ENCODE measurements at regions not wholly inside any gene's neighbourhood (a gene's known extent, or its start where the extent isn't known, plus 50 kb on each side); places are given as distances from the start of the nearest gene placed in this dataset.

DNA sequence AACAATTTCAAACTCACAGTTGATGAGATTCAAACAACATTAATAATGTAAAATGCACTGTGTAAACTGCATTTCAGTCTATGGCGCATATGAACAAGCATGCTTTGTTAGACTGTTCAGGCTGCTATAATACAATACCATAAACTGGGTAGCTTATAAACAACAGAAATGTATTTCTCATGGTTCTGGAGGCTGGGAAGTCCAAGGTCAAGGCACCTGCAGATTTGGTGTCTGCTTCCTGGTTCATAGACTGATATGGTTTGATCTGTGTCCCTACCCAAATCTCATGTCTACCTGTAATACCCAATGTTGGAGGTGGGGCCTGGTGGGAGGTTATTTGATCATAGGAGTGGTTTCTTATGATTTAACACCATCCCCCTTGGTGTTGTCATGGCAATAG, 148.1 kb upstream of the SERPINE2 start:
- no peak overlapping the region for H3K56ac ChIP-seq (replicated peaks; ENCODE audit: insufficient read length, low read depth, low read length)
- no peak for TF ChIP-seq NRF1 (IDR thresholded peaks at IDR 0.05; ENCODE audit: low read depth, low read length)
- TF ChIP-seq POU5F1 (IDR thresholded peaks at IDR 0.05; ENCODE audit: low read depth, low read length) = no peak
- no peak for TF ChIP-seq SAP30 (IDR thresholded peaks at IDR 0.05; ENCODE audit: insufficient read depth, insufficient replicate concordance, low read length)
- TF ChIP-seq, protein P1, sequence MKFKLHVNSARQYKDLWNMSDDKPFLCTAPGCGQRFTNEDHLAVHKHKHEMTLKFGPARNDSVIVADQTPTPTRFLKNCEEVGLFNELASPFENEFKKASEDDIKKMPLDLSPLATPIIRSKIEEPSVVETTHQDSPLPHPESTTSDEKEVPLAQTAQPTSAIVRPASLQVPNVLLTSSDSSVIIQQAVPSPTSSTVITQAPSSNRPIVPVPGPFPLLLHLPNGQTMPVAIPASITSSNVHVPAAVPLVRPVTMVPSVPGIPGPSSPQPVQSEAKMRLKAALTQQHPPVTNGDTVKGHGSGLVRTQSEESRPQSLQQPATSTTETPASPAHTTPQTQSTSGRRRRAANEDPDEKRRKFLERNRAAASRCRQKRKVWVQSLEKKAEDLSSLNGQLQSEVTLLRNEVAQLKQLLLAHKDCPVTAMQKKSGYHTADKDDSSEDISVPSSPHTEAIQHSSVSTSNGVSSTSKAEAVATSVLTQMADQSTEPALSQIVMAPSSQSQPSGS (IDR thresholded peaks at IDR 0.05; ENCODE audit: low read length) = no peak
- no peak for TF ChIP-seq SIX5 (IDR thresholded peaks at IDR 0.05; ENCODE audit: low read depth, low read length)
- no peak for TF ChIP-seq RFX5 (IDR thresholded peaks at IDR 0.05; ENCODE audit: borderline replicate concordance, low read depth, low read length)
- no peak for TF ChIP-seq RNF2 (IDR thresholded peaks at IDR 0.05; ENCODE audit: borderline replicate concordance, low read depth, low read length, missing control alignments, poor library complexity, severe bottlenecking)
- TF ChIP-seq GABPA (IDR thresholded peaks at IDR 0.05; ENCODE audit: borderline replicate concordance, insufficient read depth, low read length) = no peak

More for the DNA sequence above, 148.1 kb upstream of the SERPINE2 start:
- Histone ChIP-seq H3K36me3 (ENCODE audit: control insufficient read depth in 2 of 4, insufficient read depth in 4 of 4, low read length in 3 of 4) (no peaks in the 10 kb centered on the region), H2AFZ (ENCODE audit: low read length) (no peak overlapping the region), H2BK12ac (ENCODE audit: low read depth, low read length) (no peak overlapping the region), H4K91ac (replicated peaks; ENCODE audit: insufficient read length, low read length) (no peak overlapping the region), H3K79me2 (ENCODE audit: control insufficient read depth in 1 of 2, insufficient read depth in 2 of 2, low read length in 2 of 2) (no peaks in the 10 kb centered on the region), H3K4me3 (ENCODE audit: extremely low read depth in 1 of 4, insufficient read depth in 2 of 4, low read depth in 3 of 4, low read length in 4 of 4) (no peak overlapping the region), H3K18ac (ENCODE audit: extremely low read depth, low read length) (no peak overlapping the region), H3K23ac (ENCODE audit: insufficient read length) (no peak overlapping the region), H3K27me3 (replicated peaks in 1 of 4; ENCODE audit: control insufficient read depth in 3 of 4, extremely low read depth in 1 of 4, insufficient read depth in 3 of 4, low read length in 3 of 4) (no peaks in the 10 kb centered on the region), H2AK5ac (ENCODE audit: low read depth, low read length) (no peak overlapping the region), H3K27ac (ENCODE audit: low read depth, low read length) (no peak overlapping the region), H4K5ac (ENCODE audit: insufficient read length, low read depth, low read length) (no peak overlapping the region), H3K4me2 (ENCODE audit: insufficient read depth in 1 of 2, low read depth in 2 of 2, low read length in 2 of 2) (no peak overlapping the region), H2BK20ac (ENCODE audit: low read length) (no peak overlapping the region), H2BK15ac (ENCODE audit: low read length) (no peak overlapping the region), H3K79me1 (ENCODE audit: low read depth, low read length) (no peaks in the 10 kb centered on the region), H3K4me1 (replicated peaks in 1 of 4; ENCODE audit: control insufficient read depth in 3 of 4, insufficient read depth in 4 of 4, low read length in 3 of 4) (no peaks in the 10 kb centered on the region), H3K23me2 (ENCODE audit: low read depth, low read length) (no peaks in the 10 kb centered on the region), H3K4ac (replicated peaks; ENCODE audit: insufficient read length, low read depth, low read length) (no peak overlapping the region), H3K14ac (ENCODE audit: insufficient read length) (no peak overlapping the region), H2BK5ac (ENCODE audit: low read depth, low read length) (no peak overlapping the region), H4K20me1 (replicated peaks in 1 of 2; ENCODE audit: control insufficient read depth in 1 of 2, insufficient read depth in 2 of 2, low read length in 2 of 2) (no peaks in the 10 kb centered on the region), H4K8ac (ENCODE audit: extremely low read depth, insufficient read depth, low read length) (no peak overlapping the region), H2BK120ac (replicated peaks; ENCODE audit: low read depth, low read length) (no peak overlapping the region), H3K9me3 (ENCODE audit: insufficient read depth in 2 of 2, low read depth in 1 of 2, low read length in 1 of 2) (no peaks in the 10 kb centered on the region; a peak in 1 of 4 replicates), H3K9ac (replicated peaks in 1 of 4; ENCODE audit: extremely low read depth in 1 of 4, low read depth in 3 of 4, low read length in 3 of 4) (no peak overlapping the region)
- no peak for FAIRE-seq
- WGBS, 2 experiments (ENCODE audit: extremely low coverage in 1 of 2, insufficient coverage in 1 of 2, insufficient read length in 1 of 2, insufficient replicate concordance in 2 of 2, low coverage in 1 of 2, low lambda C conversion rate in 2 of 2, missing lambda C conversion rate in 1 of 2) = 83% methylated on average over 1 of the region's 1 CpG; no CpG with 5 or more reads in 1 of the 2 experiments
- ChIA-PET POLR2A (ENCODE audit: partially characterized antibody) (no interaction called here), CTCF (ENCODE audit: partially characterized antibody) (interaction anchor here (0.8 to 1.6 kb wide), 2 partner anchors 23 to 118 kb away, joined by 3 to 4 read pairs; no protein-coding TSS in a partner anchor)
- DNase-seq (ENCODE audit: low read depth in 1 of 2, low spot score in 2 of 2) = no peak
